ENCODE measurements at regions not wholly inside any gene's neighbourhood (a gene's known extent, or its start where the extent isn't known, plus 50 kb on each side); places are given as distances from the start of the nearest gene placed in this dataset.

DNA sequence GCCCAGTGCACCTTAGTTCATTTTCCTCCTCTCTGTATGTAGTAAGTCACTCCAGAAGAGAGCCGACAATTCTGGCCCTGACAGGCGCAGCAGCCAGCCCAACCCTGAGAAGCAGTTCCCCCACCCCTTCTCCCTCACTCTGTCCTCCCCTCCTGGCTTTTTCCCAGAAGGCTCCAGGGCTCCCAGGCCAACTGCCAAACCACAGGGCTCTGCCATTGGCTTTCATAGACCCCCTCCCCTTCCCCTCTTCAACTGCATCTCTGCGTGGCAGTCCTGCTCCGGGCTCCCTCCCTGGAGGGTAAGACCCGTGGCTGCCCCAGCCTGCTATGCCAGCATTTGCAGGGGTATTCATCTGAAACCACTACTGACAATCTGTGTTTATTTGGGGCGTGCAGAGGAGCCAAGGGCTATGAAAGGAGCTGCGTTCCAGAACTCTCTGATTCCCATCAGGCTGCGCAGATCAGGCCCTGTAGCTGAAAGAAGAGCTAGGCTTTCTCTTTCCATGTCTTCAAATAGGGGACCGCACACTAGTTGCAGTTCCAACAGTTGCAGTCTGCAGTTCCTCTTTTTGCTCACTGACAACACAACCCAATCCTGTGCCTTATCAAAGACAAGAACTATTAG is 388.6 kb upstream of the TNP1 start:
- no peak for DNase-seq (ENCODE audit: low spot score)
- CTCF ChIA-PET (ENCODE audit: unreplicated experiment) = no interaction called here
- no peak overlapping the region for H3K4me2 ChIP-seq (ENCODE audit: low read length)

DNA sequence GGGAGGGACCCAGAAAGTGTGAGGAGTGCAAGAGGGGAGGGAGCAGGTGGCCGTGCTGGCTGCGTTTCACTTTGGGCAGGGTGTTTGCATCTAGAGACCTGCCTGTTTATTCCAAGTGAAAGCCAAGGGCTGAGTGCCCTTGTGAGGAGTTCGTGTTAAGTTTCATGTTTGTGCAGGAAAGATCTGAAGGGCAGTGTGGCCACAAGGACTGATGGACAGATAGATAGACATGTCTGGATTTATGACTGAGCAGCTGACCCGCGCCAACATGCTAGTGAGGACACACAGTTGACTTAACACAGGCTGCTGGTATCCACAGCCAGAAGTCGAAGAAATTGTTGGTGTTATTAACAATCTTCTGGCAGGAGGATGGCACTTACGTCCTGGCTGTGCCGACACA is 387.6 kb upstream of the TNP1 start:
- Histone ChIP-seq H2AFZ (ENCODE audit: low read length) (no peak overlapping the region), H4K20me1 (ENCODE audit: insufficient read depth, low read length) (no peaks in the 10 kb centered on the region), H3K4me2 (ENCODE audit: low read length) (no peak overlapping the region), H3K36me3 (ENCODE audit: insufficient read depth, low read length) (no peaks in the 10 kb centered on the region), H3K9me2 (ENCODE audit: insufficient read depth, low read length) (no peaks in the 10 kb centered on the region), H3K4me3 (ENCODE audit: low read depth, low read length, poor library complexity, severe bottlenecking) (no peak overlapping the region), H3K9me3 (ENCODE audit: low read length) (no peaks in the 10 kb centered on the region), H3K4me1 (ENCODE audit: insufficient read depth, low read length, poor library complexity, severe bottlenecking) (no peaks in the 10 kb centered on the region), H3K79me2 (ENCODE audit: insufficient read depth, low read depth, low read length) (no peaks in the 10 kb centered on the region), H3K27ac (ENCODE audit: low read depth, low read length, poor library complexity, severe bottlenecking) (no peak overlapping the region)
- CTCF ChIA-PET (ENCODE audit: unreplicated experiment) = no interaction called here
- no TSS peak for BruUV-seq (replicated peaks)
- POLR2A ChIA-PET = no interaction called here
- no peak for DNase-seq (ENCODE audit: low spot score)
- intact Hi-C loops (cut with micrococcal nuclease; ENCODE audit: unreplicated experiment) = no loop called here
- TF ChIP-seq EZH2phosphoT487 (IDR thresholded peaks at IDR 0.05; ENCODE audit: borderline replicate concordance, low read depth, low read length) = no peak
- TF ChIP-seq CTCF (conservative IDR thresholded peaks at IDR 0.05; ENCODE audit: low read length) = no peak

More for the DNA sequence above, 388.6 kb upstream of the TNP1 start:
- no peak for TF ChIP-seq EZH2phosphoT487 (IDR thresholded peaks at IDR 0.05; ENCODE audit: borderline replicate concordance, low read depth, low read length)
- TF ChIP-seq CTCF (conservative IDR thresholded peaks at IDR 0.05; ENCODE audit: low read length) = no peak
- Histone ChIP-seq H3K9me3 (ENCODE audit: low read length) (no peaks in the 10 kb centered on the region), H3K36me3 (ENCODE audit: insufficient read depth, low read length) (no peaks in the 10 kb centered on the region), H3K4me3 (ENCODE audit: low read depth, low read length, poor library complexity, severe bottlenecking) (no peak overlapping the region), H2AFZ (ENCODE audit: low read length) (no peak overlapping the region), H3K79me2 (ENCODE audit: insufficient read depth, low read depth, low read length) (no peaks in the 10 kb centered on the region), H4K20me1 (ENCODE audit: insufficient read depth, low read length) (no peaks in the 10 kb centered on the region), H3K27ac (ENCODE audit: low read depth, low read length, poor library complexity, severe bottlenecking) (no peak overlapping the region), H3K4me1 (ENCODE audit: insufficient read depth, low read length, poor library complexity, severe bottlenecking) (no peaks in the 10 kb centered on the region), H3K9me2 (ENCODE audit: insufficient read depth, low read length) (no peaks in the 10 kb centered on the region)
- BruUV-seq (replicated peaks) = no TSS peak
- intact Hi-C loops (cut with micrococcal nuclease; ENCODE audit: unreplicated experiment) = no loop called here
- POLR2A ChIA-PET = no interaction called here

DNA sequence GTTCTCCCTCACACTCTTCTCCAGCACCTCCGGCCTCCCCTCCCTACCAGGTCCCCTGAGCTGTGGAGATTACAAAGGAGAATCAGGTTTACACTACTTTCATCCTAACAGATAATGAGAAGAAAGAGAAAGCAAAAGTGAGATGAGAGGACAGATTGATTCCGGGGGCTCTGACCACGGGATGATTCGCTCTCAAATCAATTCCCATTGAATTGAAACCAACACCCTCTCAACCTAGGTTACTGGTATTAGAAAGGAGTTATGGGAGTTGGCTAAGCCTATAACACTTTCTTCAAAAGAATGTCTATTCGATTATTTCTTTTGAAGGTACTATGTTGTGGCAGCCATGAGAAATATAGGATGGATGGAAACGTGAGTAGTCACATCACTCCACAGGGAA is 386.2 kb upstream of the TNP1 start:
- Histone ChIP-seq H3K4me1 (ENCODE audit: insufficient read depth, low read length, poor library complexity, severe bottlenecking) (no peaks in the 10 kb centered on the region), H3K79me2 (ENCODE audit: insufficient read depth, low read depth, low read length) (no peaks in the 10 kb centered on the region), H3K9me3 (ENCODE audit: low read length) (no peaks in the 10 kb centered on the region), H2AFZ (ENCODE audit: low read length) (no peak overlapping the region), H3K9me2 (ENCODE audit: insufficient read depth, low read length) (no peaks in the 10 kb centered on the region), H3K4me3 (ENCODE audit: low read depth, low read length, poor library complexity, severe bottlenecking) (no peak overlapping the region), H3K36me3 (ENCODE audit: insufficient read depth, low read length) (no peaks in the 10 kb centered on the region), H3K27ac (ENCODE audit: low read depth, low read length, poor library complexity, severe bottlenecking) (no peak overlapping the region), H3K4me2 (ENCODE audit: low read length) (no peak overlapping the region), H4K20me1 (ENCODE audit: insufficient read depth, low read length) (no peaks in the 10 kb centered on the region)
- ChIA-PET POLR2A (no interaction called here), CTCF (ENCODE audit: unreplicated experiment) (no interaction called here)
- no TSS peak for BruUV-seq (replicated peaks)
- TF ChIP-seq EZH2phosphoT487 (IDR thresholded peaks at IDR 0.05; ENCODE audit: borderline replicate concordance, low read depth, low read length) (no peak), CTCF (conservative IDR thresholded peaks at IDR 0.05; ENCODE audit: low read length) (no peak)
- DNase-seq (ENCODE audit: low spot score) = no peak
- intact Hi-C loops (cut with micrococcal nuclease; ENCODE audit: unreplicated experiment) = no loop called here
